ENCODE measurements at regions not wholly inside any gene's neighbourhood (a gene's known extent, or its start where the extent isn't known, plus 50 kb on each side); places are given as distances from the start of the nearest gene placed in this dataset.

GRCh38 chr11:127269911-127270310, 269.3 kb upstream of the KIRREL3 start:
- Histone ChIP-seq H3K4me3 (no peak overlapping the region), H3K27ac (no peak overlapping the region), H3K9me3 (no peaks in the 10 kb centered on the region), H3K27me3 (no peaks in the 10 kb centered on the region), H3K36me3 (replicated peaks in 1 of 2; ENCODE audit: insufficient read depth in 1 of 2, low read depth in 2 of 2) (no peaks in the 10 kb centered on the region), H3K4me1 (no peaks in the 10 kb centered on the region)
- intact Hi-C loops (cut with DNase I) = no loop called here
- no peak for ATAC-seq
- no peak for DNase-seq
- TF ChIP-seq POLR2A (IDR thresholded peaks at IDR 0.05) (no peak), CTCF (IDR thresholded peaks at IDR 0.05) (no peak)
- WGBS, 2 donors = 79 to 91% methylated on average over 1 of the region's 1 CpG

GRCh38 chr11:127268932-127269331, 268.4 kb upstream of the KIRREL3 start:
- TF ChIP-seq CTCF (IDR thresholded peaks at IDR 0.05) = no peak
- no peak for TF ChIP-seq POLR2A (IDR thresholded peaks at IDR 0.05)
- DNase-seq (no peak), ATAC-seq (no peak)
- Histone ChIP-seq H3K4me3 (no peak overlapping the region), H3K27ac (no peak overlapping the region), H3K27me3 (no peaks in the 10 kb centered on the region), H3K9me3 (no peaks in the 10 kb centered on the region), H3K36me3 (replicated peaks in 1 of 2; ENCODE audit: insufficient read depth in 1 of 2, low read depth in 2 of 2) (no peaks in the 10 kb centered on the region), H3K4me1 (no peaks in the 10 kb centered on the region)
- intact Hi-C loops (cut with DNase I) = no loop called here

GRCh38 chr11:127268521-127268920, 268.0 kb upstream of the KIRREL3 start:
- no peaks in the 10 kb centered on the region for H3K36me3 ChIP-seq (replicated peaks in 1 of 2; ENCODE audit: insufficient read depth in 1 of 2, low read depth in 2 of 2)
- WGBS, 2 donors = 65 to 71% methylated on average over 7 of the region's 7 CpGs
- ATAC-seq = no peak
- H3K27me3 ChIP-seq = no peaks in the 10 kb centered on the region
- H3K27ac ChIP-seq = no peak overlapping the region
- no peak overlapping the region for H3K4me3 ChIP-seq
- H3K9me3 ChIP-seq = no peaks in the 10 kb centered on the region
- DNase-seq = no peak
- TF ChIP-seq CTCF (IDR thresholded peaks at IDR 0.05) (no peak), POLR2A (IDR thresholded peaks at IDR 0.05) (no peak)
- intact Hi-C loops (cut with DNase I) = no loop called here
- no peaks in the 10 kb centered on the region for H3K4me1 ChIP-seq

- DNase-seq (no peak), ATAC-seq (no peak)
- TF ChIP-seq POLR2A (IDR thresholded peaks at IDR 0.05) = no peak
- TF ChIP-seq CTCF (IDR thresholded peaks at IDR 0.05) = no peak
- WGBS, 2 donors = 17 to 26% methylated on average over 1 of the region's 1 CpG
- intact Hi-C loops (cut with DNase I) = no loop called here
- Histone ChIP-seq H3K27ac (no peak overlapping the region), H3K4me1 (no peaks in the 10 kb centered on the region), H3K36me3 (replicated peaks in 1 of 2; ENCODE audit: insufficient read depth in 1 of 2, low read depth in 2 of 2) (no peaks in the 10 kb centered on the region), H3K27me3 (no peaks in the 10 kb centered on the region), H3K4me3 (no peak overlapping the region), H3K9me3 (no peaks in the 10 kb centered on the region)
Measured at GRCh38 chr11:127259102-127259501, 258.5 kb upstream of the KIRREL3 start.

- Histone ChIP-seq H3K4me1 (no peaks in the 10 kb centered on the region), H3K4me3 (no peak overlapping the region), H3K27me3 (no peaks in the 10 kb centered on the region), H3K36me3 (replicated peaks in 1 of 2; ENCODE audit: insufficient read depth in 1 of 2, low read depth in 2 of 2) (no peaks in the 10 kb centered on the region), H3K27ac (no peak overlapping the region), H3K9me3 (no peaks in the 10 kb centered on the region)
- TF ChIP-seq CTCF (IDR thresholded peaks at IDR 0.05) (no peak), POLR2A (IDR thresholded peaks at IDR 0.05) (no peak)
- no peak for DNase-seq
- no peak for ATAC-seq
- intact Hi-C loops (cut with DNase I) = no loop called here
- WGBS, 2 donors = 46 to 75% methylated on average over 4 to 6 of the region's 6 CpGs
Measured at GRCh38 chr11:127255209-127255608, 254.6 kb upstream of the KIRREL3 start.

Measured in body of pancreas (tissue), 4 donors.